Upper lobe of left lung (tissue), 6 donors: ENCODE measurements at regions not wholly inside any gene's neighbourhood (a gene's known extent, or its start where the extent isn't known, plus 50 kb on each side); places are given as distances from the start of the nearest gene placed in this dataset.
A peak's percentile ranks its signal among the peaks of the same experiment; 100 is the strongest.

Experiments
- ATAC-seq, 2 donors: fragments of 200-7000 bp; cut with Tn5 transposase; one replicate each; pipeline ENCODE4 v1.9.1; 2022; ENCODE audit warnings: mild to moderate bottlenecking in 2 of 2, moderate library complexity in 2 of 2; ENCODE audit not compliant: low FRiP score in 2 of 2
- DNase-seq, 2 donors: peaks; one replicate each; pipeline ENCODE4 v3.0.0-alpha.2; 2019 to 2020
- H3K27ac ChIP-seq, 4 donors: fragments of 200-600 bp; sonication (generic); one replicate each; pipeline ENCODE4 v1.5.1; 2016 to 2019
- H3K27me3 ChIP-seq, 4 donors: fragments of 200-600 bp; sonication (generic); one replicate each; pipeline ENCODE4 v1.5.1; 2017 to 2019
- H3K36me3 ChIP-seq, 4 donors: fragments of 200-600 bp; sonication (generic); one replicate each; pipeline ENCODE4 v1.5.1; 2016 to 2019
- H3K4me1 ChIP-seq, 4 donors: fragments of 200-600 bp; sonication (generic); one replicate each; pipeline ENCODE4 v1.5.1; 2018 to 2019
- H3K4me3 ChIP-seq, 4 donors: fragments of 200-600 bp; sonication (generic); one replicate each; pipeline ENCODE4 v1.5.1; 2017 to 2019; ENCODE audit warnings: mild to moderate bottlenecking in 2 of 4, moderate library complexity in 1 of 4
- H3K9me3 ChIP-seq, 4 donors: fragments of 200-600 bp; sonication (generic); one replicate each; pipeline ENCODE4 v1.5.1; 2018 to 2019
- EP300 ChIP-seq, 4 donors: sonication (generic); formaldehyde crosslinking; IDR thresholded peaks; one replicate each; pipeline ENCODE4 v1.5.1; 2017; ENCODE audit warnings: antibody characterized with exemption in 4 of 4, control low read depth in 2 of 4
- POLR2A ChIP-seq, 4 donors: fragments of 450-650 bp; IDR thresholded peaks; one replicate each; pipeline ENCODE4 v1.5.1; 2016 to 2017; ENCODE audit warnings: antibody characterized with exemption in 4 of 4, mild to moderate bottlenecking in 2 of 4
- POLR2AphosphoS5 ChIP-seq, 2 donors: sonication (generic); formaldehyde crosslinking; IDR thresholded peaks; one replicate each; pipeline ENCODE4 v1.5.1; 2017; ENCODE audit warnings: antibody characterized with exemption in 2 of 2
- WGBS, 2 donors: methylation state at CpG; one replicate each; pipeline ENCODE4 v1.1.5; 2017 to 2018; 5-methylcytosine and 5-hydroxymethylcytosine counted together
- TF ChIP-seq, protein P1 (sequence below), 6 experiments: fragments of 450-650 bp in 4 of 6; fragments of 200-600 bp in 2 of 6; sonication (generic) in 2 of 6; IDR thresholded peaks; one replicate each; pipeline ENCODE4 v1.5.1; 2016 to 2019; ENCODE audit warnings: antibody characterized with exemption in 6 of 6
- donor health status: DM: no; HTN: no; CAD: no; lungs with moderate emphysema.
- donor health status: DM: no; HTN: yes; CAD: no; lungs with severe emphysema.

DNA sequence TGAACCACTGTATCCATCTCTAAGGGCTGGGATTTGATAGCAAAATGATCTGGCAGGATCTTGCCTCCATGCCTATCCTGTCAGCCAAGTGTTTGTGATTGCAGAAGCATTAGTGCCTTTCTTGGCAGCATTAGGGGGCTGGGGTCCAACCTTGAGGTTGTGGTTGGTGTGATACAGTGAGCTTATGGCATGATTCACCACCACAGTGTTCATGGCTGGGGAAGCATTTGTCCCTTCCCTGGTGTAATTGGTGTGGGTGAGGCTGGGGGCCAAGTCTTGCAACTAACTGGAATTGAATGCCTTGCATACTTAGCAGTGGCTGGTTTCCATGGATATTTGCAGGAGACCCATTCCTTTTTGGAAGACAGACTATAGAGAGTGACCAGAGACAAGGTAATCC, 271.0 kb upstream of the TBL1XR1 start:
- TF ChIP-seq POLR2A (IDR thresholded peaks at IDR 0.05) = no peak
- TF ChIP-seq POLR2AphosphoS5 (IDR thresholded peaks at IDR 0.05) = no peak
- TF ChIP-seq, protein P1, sequence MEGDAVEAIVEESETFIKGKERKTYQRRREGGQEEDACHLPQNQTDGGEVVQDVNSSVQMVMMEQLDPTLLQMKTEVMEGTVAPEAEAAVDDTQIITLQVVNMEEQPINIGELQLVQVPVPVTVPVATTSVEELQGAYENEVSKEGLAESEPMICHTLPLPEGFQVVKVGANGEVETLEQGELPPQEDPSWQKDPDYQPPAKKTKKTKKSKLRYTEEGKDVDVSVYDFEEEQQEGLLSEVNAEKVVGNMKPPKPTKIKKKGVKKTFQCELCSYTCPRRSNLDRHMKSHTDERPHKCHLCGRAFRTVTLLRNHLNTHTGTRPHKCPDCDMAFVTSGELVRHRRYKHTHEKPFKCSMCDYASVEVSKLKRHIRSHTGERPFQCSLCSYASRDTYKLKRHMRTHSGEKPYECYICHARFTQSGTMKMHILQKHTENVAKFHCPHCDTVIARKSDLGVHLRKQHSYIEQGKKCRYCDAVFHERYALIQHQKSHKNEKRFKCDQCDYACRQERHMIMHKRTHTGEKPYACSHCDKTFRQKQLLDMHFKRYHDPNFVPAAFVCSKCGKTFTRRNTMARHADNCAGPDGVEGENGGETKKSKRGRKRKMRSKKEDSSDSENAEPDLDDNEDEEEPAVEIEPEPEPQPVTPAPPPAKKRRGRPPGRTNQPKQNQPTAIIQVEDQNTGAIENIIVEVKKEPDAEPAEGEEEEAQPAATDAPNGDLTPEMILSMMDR (IDR thresholded peaks at IDR 0.05) = no peak
- no peak for TF ChIP-seq EP300 (IDR thresholded peaks at IDR 0.05)
- H3K4me1 ChIP-seq = peaks cover 2 to 12% (median 7%) of the 10 kb centered on the region in 4 donors
- H3K27me3 ChIP-seq = no peaks in the 10 kb centered on the region
- H3K9me3 ChIP-seq = no peaks in the 10 kb centered on the region
- H3K36me3 ChIP-seq = no peaks in the 10 kb centered on the region
- H3K4me3 ChIP-seq = no peak overlapping the region
- DNase-seq (no peak), ATAC-seq (peak in 1 of 2 donors; percentile 83)
- H3K27ac ChIP-seq = no peak overlapping the region

DNA sequence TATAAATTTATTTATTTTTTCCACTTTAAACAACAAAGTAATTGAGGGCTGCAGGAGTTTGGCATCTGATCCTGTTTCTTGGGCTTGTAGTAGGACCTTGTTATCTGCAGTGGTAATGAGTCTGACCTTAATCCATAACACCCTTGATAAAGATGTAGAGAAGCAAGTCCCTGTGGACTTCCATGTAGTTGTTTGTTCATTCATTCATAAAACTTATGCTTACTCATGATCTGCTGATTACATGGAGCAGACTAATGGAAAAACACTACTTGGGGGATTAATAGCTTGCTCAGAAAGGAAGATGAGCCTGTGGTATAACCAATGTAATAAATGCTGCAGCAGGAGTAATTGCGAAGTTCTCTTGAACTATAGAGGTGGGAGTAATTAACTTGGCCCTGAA, 271.5 kb upstream of the TBL1XR1 start:
- ATAC-seq (peak in 1 of 2 donors; percentile 59), DNase-seq (no peak)
- no peaks in the 10 kb centered on the region for H3K36me3 ChIP-seq
- no peak overlapping the region for H3K4me3 ChIP-seq
- H3K9me3 ChIP-seq = no peaks in the 10 kb centered on the region
- H3K4me1 ChIP-seq = peaks cover under 1 to 9% (median 5%) of the 10 kb centered on the region in 4 donors
- TF ChIP-seq POLR2A (IDR thresholded peaks at IDR 0.05) (no peak), EP300 (IDR thresholded peaks at IDR 0.05) (no peak), POLR2AphosphoS5 (IDR thresholded peaks at IDR 0.05) (no peak)
- TF ChIP-seq, protein P1 (IDR thresholded peaks at IDR 0.05) = no peak
- 92 to 97% methylated on average over 1 of the region's 1 CpG for WGBS, 2 donors
- H3K27ac ChIP-seq = no peak overlapping the region
- H3K27me3 ChIP-seq = no peaks in the 10 kb centered on the region

DNA sequence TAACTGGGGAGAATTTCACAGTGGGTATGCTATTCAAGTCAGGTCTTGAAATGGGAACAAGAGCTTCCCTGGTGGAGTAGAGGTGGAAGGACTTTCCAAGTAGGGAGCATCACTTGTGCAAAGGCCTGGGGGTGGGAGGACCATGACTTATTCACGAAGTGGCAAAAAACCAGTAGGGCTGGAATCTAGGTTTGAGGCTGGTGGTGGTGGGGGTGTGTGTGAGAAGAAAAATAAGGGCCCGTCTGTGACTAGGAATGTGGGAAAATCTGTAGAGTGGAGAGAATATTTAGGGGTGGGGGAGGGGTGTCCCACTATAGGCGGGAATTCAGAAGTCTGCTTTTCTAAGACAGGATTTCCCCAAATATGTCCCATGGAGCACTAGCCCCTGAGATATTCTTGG, 271.9 kb upstream of the TBL1XR1 start:
- TF ChIP-seq, protein P1 (IDR thresholded peaks at IDR 0.05) = no peak
- TF ChIP-seq EP300 (IDR thresholded peaks at IDR 0.05) (no peak), POLR2A (IDR thresholded peaks at IDR 0.05) (no peak), POLR2AphosphoS5 (IDR thresholded peaks at IDR 0.05) (no peak)
- DNase-seq (no peak), ATAC-seq (no peak)
- H3K9me3 ChIP-seq = no peaks in the 10 kb centered on the region
- H3K27ac ChIP-seq = no peak overlapping the region
- no peaks in the 10 kb centered on the region for H3K27me3 ChIP-seq
- WGBS, 2 donors = 94 to 95% methylated on average over 3 of the region's 3 CpGs
- peaks cover 0 to 5% (median 3%) of the 10 kb centered on the region in 4 donors for H3K4me1 ChIP-seq
- no peak overlapping the region for H3K4me3 ChIP-seq
- H3K36me3 ChIP-seq = no peaks in the 10 kb centered on the region

DNA sequence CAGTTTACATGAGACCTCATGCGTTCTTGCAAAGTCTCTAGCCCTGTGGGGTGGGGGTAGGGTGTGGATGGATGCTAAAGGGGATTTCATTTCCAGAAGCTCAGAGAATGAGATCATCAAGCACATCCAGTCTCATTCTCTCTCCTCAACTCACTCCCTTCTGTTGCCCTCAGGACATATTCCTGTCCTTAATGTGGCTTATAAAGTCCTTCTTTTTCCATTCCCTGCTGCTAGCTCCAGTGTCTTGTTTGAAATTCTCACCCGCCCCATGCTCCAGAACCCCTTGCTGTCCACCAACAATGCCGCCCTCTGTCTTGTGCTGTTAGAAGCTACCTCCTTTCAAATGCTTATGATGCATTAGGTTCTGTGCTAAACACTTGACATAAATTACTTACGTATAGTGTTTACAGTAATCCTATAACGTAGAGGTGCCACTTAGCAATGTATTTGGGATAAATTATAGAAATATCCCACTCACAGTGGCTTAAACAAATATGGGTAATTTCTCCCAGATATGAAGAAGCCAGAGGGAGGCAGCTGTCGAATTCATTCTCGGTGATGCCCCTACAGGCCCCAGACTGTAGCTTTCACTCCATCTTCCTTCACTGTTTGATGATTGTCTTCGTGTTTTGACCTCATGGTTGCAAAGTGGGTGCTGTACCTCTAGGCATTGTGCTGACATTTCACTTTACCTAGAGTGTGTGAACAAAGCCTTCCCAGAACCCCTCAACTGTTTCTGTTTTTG, 273.1 kb upstream of the TBL1XR1 start:
- Histone ChIP-seq H3K4me1 (no peaks in the 10 kb centered on the region), H3K27me3 (no peaks in the 10 kb centered on the region), H3K4me3 (no peak overlapping the region), H3K27ac (no peak overlapping the region), H3K36me3 (no peaks in the 10 kb centered on the region), H3K9me3 (no peaks in the 10 kb centered on the region)
- TF ChIP-seq, protein P1 (IDR thresholded peaks at IDR 0.05) = no peak
- TF ChIP-seq POLR2A (IDR thresholded peaks at IDR 0.05) = no peak
- no peak for TF ChIP-seq EP300 (IDR thresholded peaks at IDR 0.05)
- TF ChIP-seq POLR2AphosphoS5 (IDR thresholded peaks at IDR 0.05) = no peak
- ATAC-seq (peak in 1 of 2 donors; percentile 75), DNase-seq (no peak)
- 95 to 97% methylated on average over 8 of the region's 8 CpGs for WGBS, 2 donors
